GM12865 (cell line): ENCODE measurements at regions not wholly inside any gene's neighbourhood (a gene's known extent, or its start where the extent isn't known, plus 50 kb on each side); places are given as distances from the start of the nearest gene placed in this dataset.
"Not testable (repeated sequence)": the region's sequence is repeated elsewhere in the genome, so short reads cannot be mapped to it uniquely, and the experiment has no call there.

ENCODE experiments used
- DNase-seq: peaks from one replicate; pipeline ENCODE4 v3.0.0; 2010; ENCODE audit warnings: low read depth
- H3K4me3 ChIP-seq: 2 replicates; pipeline ENCODE4 v1.5.1; 2011; ENCODE audit warnings: mild to moderate bottlenecking, low read depth, low read length, control low read depth
- TF ChIP-seq, protein P1 (sequence below): IDR thresholded peaks from 2 replicates; pipeline ENCODE4 v1.5.1; 2011; ENCODE audit warnings: low read length, control low read depth, low read depth, inconsistent platforms; ENCODE audit not compliant: insufficient read depth; ENCODE audit errors: missing control alignments

DNA sequence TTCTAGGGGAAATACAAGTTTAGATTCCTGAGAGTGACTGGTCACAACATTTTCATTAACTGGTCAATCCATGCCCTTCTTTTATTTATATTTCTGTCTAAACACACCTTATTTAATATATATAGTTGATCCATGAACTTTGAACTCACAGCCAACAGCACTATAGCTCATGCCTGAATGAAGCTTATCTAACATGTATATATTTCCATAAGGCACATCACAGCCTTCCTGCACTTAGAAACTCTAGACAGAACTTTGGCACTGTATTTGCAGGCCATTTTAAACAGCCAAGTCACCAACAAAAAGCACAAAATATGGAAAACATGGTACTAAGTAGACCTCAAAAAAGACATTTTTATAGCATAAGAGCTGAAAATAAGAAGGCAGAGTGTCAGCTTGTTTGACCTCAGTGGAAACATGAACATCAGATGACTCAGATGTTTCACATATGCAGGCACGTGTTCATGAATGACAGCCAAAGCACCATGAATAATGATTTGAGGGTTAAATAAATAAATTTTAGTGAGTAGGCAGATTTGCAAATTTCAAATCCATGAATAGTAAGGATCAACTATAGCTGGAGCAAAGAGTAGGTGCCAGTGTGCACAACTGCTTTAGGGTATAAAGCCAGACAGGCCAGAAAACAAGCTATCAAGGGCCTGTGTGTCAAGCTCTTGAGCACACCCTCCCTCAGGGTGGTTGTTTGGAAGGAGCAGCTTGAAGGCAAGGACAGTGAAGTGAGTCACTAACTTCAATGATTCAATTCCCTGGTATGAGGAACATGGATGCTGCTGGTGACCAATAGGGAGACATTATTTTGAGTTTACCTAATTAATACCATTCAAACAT is 88.9 kb upstream of the NT5E start:
- DNase-seq: peak; percentile 19
- TF ChIP-seq, protein P1, sequence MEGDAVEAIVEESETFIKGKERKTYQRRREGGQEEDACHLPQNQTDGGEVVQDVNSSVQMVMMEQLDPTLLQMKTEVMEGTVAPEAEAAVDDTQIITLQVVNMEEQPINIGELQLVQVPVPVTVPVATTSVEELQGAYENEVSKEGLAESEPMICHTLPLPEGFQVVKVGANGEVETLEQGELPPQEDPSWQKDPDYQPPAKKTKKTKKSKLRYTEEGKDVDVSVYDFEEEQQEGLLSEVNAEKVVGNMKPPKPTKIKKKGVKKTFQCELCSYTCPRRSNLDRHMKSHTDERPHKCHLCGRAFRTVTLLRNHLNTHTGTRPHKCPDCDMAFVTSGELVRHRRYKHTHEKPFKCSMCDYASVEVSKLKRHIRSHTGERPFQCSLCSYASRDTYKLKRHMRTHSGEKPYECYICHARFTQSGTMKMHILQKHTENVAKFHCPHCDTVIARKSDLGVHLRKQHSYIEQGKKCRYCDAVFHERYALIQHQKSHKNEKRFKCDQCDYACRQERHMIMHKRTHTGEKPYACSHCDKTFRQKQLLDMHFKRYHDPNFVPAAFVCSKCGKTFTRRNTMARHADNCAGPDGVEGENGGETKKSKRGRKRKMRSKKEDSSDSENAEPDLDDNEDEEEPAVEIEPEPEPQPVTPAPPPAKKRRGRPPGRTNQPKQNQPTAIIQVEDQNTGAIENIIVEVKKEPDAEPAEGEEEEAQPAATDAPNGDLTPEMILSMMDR: no peak
- no peak overlapping the region for H3K4me3 ChIP-seq

DNA sequence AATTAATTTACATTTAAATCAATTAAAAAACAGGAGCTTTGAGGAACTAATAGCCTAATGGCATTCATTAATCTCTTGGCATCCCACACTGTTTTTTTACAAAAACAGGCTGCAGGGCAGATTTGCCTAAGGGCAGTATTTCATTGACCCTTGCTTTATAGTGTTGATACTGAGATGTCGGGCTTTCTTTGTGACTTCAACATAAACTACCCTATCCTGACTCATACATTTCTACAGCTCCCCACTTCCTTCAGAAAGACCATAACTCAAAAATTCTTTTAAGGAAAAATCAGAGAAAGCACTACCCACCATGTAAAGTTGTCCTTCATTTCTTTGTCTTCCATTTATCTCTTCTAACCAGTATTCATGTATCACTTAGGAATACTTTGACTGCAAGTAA is 92.2 kb upstream of the NT5E start:
- TF ChIP-seq, protein P1: no peak
- H3K4me3 ChIP-seq: no peak overlapping the region
- DNase-seq: no peak

DNA sequence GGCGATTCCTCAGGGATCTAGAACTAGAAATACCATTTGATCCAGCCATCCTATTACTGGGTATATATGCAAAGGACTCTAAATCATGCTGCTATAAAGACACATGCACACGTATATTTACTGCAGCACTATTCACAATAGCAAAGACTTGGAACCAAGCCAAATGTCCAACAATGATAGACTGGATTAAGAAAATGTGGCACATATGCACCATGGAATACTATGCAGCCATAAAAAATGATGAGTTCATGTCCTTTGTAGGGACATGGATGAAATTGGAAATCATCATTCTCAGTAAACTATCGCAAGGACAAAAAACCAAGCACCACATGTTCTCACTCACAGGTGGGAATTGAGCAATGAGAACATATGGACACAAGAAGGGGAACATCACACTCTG is 93.1 kb upstream of the NT5E start:
- H3K4me3 ChIP-seq, DNase-seq: not testable (repeated sequence)

DNA sequence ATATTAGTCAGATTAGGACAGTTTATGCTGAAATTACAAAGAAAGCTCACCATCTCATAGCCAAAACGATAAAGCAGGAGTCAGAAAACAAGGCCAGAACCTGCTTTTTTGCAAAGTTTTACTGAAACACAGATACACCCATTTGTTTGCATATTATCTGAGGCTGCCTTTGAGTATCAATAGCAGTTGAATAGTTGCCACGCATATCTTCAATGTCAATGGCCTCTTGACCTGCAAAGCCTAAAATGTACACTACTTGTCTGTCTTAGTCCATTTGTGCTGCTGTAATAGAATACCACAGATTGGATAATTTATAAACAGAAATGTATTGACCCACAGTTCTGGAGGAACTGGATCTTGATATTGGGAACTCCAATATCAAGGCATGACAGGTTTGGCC is 94.1 kb upstream of the NT5E start:
- DNase-seq: no peak
- TF ChIP-seq, protein P1: no peak

DNA sequence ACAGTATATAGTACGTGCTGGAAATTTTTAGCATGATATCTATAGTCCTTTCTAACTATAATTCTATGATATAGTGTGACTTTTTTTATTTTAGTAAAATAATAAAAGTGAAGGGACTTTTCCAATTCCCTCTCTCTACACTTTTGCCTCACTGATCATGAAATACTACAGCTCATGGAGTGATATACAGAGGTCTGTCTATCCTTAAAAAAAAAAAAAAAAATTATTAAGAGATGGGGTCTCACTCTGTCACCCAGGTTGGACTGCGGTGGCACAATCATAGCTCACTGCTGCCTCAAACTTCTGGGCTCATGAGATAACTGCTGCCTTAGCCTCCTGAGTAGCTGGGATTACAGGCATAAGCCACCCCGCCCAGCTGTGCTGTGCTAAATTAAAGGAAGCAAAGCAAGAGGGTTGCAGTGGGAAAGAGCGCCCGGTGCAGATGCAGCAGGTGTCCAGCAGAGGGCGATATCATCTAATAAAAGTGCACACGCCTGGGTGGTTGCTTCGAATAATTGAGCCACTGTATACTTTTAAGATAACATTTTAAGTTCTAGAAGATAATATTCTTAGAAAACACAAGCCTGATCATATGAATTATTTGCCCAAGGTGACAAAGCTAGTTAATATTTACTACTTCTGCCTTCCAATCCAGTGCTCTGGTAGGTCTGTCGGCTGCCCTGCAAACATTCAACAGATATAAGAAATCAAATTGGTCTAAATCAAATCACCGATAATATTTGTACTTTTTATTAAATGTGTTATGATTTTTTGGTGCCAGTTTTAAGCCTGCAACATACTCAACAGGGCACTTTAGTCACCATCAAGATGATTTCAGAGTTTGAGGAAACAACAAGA is 94.9 kb upstream of the NT5E start:
- H3K4me3 ChIP-seq: no peak overlapping the region
- TF ChIP-seq, protein P1: peak; percentile 90
- DNase-seq: peak; percentile 69

More for the DNA sequence above, 94.1 kb upstream of the NT5E start:
- no peak overlapping the region for H3K4me3 ChIP-seq

DNA sequence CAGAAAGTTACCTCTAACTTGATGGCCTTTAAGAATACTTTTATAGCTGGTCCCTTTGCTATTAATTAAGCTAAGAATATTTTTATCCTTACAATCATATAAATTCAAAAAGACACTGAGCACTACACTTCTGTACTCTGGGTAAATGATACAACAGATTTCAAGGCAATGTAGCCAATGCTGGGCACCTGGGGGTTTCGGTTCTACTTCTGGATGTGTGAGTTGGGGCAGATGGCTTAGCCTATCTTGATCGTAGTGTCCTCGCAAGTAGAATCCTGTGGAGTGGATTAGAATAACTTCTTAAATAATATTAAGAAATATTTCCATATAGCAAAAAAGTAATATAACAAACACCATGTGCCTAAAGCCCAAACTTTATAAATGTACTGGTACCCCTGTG is 96.9 kb upstream of the NT5E start:
- TF ChIP-seq, protein P1: no peak
- DNase-seq: no peak
- no peak overlapping the region for H3K4me3 ChIP-seq

DNA sequence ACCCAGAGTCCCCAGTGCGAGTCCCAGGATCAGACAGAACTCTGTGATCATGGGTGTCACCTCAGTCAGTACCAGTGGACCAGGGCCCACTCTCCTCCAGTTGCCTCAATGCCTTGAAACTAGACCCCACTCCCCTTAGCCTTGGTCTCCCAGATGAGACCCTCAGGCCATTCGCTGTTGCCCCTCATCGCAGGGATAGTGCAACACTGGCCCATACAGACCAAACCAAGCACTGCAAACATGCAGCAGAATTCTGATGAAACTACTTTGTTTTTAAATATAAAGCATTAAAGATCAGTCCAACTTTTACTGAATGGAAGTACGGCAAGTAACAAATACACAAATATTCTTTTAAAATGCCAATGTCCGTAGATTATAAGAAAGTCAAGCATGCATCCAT is 101.2 kb upstream of the NT5E start:
- DNase-seq: no peak
- TF ChIP-seq, protein P1: no peak
- H3K4me3 ChIP-seq: no peak overlapping the region
